Progenitor cell of endocrine pancreas (in vitro differentiated cells): ENCODE measurements at regions not wholly inside any gene's neighbourhood (a gene's known extent, or its start where the extent isn't known, plus 50 kb on each side); places are given as distances from the start of the nearest gene placed in this dataset.

Experiments used
- DNase-seq: peaks from one replicate; pipeline ENCODE4 v3.0.0; 2021; ENCODE audit warnings: low spot score; ENCODE audit not compliant: unreplicated experiment
- H3K27ac Mint-ChIP-seq: 2 replicates; pipeline ENCODE4 v1.8.0; 2021; ENCODE audit warnings: mild to moderate bottlenecking, moderate library complexity, mixed read lengths
- H3K27me3 Mint-ChIP-seq: 2 replicates; pipeline ENCODE4 v1.8.0; 2021; ENCODE audit warnings: mixed read lengths
- H3K36me3 Mint-ChIP-seq: 2 replicates; pipeline ENCODE4 v1.8.0; 2022; ENCODE audit warnings: mixed read lengths; ENCODE audit not compliant: insufficient read depth
- H3K4me1 Mint-ChIP-seq: 2 replicates; pipeline ENCODE4 v1.8.0; 2021; ENCODE audit warnings: low read depth, mixed read lengths
- H3K4me3 Mint-ChIP-seq: 2 replicates; pipeline ENCODE4 v1.8.0; 2021; ENCODE audit warnings: low read depth, mild to moderate bottlenecking, moderate library complexity, mixed read lengths
- H3K9me3 Mint-ChIP-seq: 2 replicates; pipeline ENCODE4 v1.8.0; 2021; ENCODE audit warnings: low read depth, mixed read lengths
- TF ChIP-seq, protein P1 (sequence below): fragments of 200-600 bp; sonication (generic); IDR thresholded peaks from one replicate; pipeline ENCODE4 v1.5.0; 2021; ENCODE audit warnings: antibody characterized with exemption, mild to moderate bottlenecking; ENCODE audit not compliant: unreplicated experiment

DNA sequence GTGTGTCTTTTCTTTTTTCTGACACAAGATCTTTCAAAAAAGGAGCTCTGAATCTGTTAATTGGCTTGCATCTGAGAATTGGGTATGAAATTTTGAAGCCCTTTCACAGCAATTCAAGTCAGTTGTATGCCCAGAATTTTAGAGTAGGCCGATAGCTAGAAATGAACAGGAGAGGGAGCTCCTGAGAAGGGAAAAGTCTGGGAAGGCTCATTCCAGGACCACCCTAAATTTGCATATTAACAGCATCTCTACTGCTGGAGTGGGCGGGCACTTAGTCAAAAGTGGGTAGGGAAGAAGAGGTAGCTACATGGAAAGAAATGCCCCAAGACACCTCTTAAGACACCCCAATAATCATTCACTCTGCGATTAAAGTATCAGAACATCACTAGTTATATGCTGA is 928.3 kb downstream of the TBC1D32 start:
- H3K27ac Mint-ChIP-seq = no peak overlapping the region
- H3K4me1 Mint-ChIP-seq = no peaks in the 10 kb centered on the region
- no peak for DNase-seq
- TF ChIP-seq, protein P1, sequence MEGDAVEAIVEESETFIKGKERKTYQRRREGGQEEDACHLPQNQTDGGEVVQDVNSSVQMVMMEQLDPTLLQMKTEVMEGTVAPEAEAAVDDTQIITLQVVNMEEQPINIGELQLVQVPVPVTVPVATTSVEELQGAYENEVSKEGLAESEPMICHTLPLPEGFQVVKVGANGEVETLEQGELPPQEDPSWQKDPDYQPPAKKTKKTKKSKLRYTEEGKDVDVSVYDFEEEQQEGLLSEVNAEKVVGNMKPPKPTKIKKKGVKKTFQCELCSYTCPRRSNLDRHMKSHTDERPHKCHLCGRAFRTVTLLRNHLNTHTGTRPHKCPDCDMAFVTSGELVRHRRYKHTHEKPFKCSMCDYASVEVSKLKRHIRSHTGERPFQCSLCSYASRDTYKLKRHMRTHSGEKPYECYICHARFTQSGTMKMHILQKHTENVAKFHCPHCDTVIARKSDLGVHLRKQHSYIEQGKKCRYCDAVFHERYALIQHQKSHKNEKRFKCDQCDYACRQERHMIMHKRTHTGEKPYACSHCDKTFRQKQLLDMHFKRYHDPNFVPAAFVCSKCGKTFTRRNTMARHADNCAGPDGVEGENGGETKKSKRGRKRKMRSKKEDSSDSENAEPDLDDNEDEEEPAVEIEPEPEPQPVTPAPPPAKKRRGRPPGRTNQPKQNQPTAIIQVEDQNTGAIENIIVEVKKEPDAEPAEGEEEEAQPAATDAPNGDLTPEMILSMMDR = peak; percentile 35
- H3K9me3 Mint-ChIP-seq = no peaks in the 10 kb centered on the region
- H3K27me3 Mint-ChIP-seq = no peaks in the 10 kb centered on the region
- H3K36me3 Mint-ChIP-seq = no peaks in the 10 kb centered on the region
- H3K4me3 Mint-ChIP-seq = no peak overlapping the region

DNA sequence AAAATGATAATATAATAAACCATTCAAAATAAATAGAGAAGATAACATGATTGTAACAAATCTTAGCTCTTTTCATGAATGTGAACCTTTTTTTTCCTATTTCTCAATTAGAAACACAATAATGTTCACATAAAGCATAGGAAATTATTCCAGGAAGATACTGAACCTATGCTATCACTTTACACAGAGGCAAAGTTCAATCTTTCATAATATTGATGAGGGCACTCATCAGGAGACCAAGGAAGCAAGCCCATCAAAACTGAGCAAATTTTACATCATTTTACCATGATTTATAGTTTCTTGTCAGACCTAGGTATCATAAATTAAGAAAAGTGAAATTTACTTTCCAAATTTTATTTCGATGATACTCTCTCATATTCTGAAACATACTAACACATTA is 938.5 kb downstream of the TBC1D32 start:
- Mint-ChIP-seq H3K36me3 (no peaks in the 10 kb centered on the region), H3K27ac (no peak overlapping the region), H3K9me3 (no peaks in the 10 kb centered on the region), H3K4me3 (no peak overlapping the region), H3K4me1 (no peaks in the 10 kb centered on the region), H3K27me3 (no peaks in the 10 kb centered on the region)
- TF ChIP-seq, protein P1 = no peak
- DNase-seq = no peak

DNA sequence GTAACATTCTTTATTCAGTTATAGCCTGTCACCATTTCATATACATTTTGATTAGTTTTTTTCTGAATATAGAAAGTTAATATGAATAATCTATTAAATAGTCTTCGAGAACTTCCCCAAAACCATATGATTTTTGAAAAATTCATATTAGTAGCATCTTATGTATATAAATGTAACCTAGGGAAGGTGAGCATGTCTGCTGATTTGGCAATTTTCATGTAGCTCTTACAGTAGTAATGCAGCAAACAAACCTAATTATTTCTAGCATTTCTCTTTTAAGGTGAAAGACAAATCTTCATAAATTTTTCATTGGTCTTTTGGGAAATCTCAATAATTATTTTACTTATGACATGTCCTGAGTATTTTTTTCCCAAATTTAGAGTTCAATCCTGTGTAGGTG is 939.0 kb downstream of the TBC1D32 start:
- no peak for DNase-seq
- no peaks in the 10 kb centered on the region for H3K9me3 Mint-ChIP-seq
- no peak overlapping the region for H3K27ac Mint-ChIP-seq
- H3K27me3 Mint-ChIP-seq = no peaks in the 10 kb centered on the region
- H3K4me3 Mint-ChIP-seq = no peak overlapping the region
- TF ChIP-seq, protein P1 = no peak
- no peaks in the 10 kb centered on the region for H3K36me3 Mint-ChIP-seq
- H3K4me1 Mint-ChIP-seq = no peaks in the 10 kb centered on the region

DNA sequence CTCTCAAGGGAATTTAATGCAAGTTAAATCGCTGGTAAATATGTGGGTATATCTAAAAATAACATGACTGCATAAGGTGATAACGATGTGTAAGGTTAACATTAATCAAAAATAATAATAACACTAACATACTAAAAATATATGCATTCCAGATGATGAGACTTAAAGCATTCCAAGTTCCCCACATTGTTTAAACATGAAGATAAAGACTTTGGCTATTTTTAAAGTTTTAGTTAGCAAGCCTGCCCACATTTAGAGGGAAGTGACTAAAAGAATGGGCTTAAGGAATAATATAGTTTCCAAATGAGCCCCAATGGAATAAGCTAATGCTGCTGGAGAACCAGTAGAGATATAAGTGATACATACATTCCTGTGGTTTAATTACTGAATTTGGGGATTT is 941.3 kb downstream of the TBC1D32 start:
- TF ChIP-seq, protein P1 = no peak

DNA sequence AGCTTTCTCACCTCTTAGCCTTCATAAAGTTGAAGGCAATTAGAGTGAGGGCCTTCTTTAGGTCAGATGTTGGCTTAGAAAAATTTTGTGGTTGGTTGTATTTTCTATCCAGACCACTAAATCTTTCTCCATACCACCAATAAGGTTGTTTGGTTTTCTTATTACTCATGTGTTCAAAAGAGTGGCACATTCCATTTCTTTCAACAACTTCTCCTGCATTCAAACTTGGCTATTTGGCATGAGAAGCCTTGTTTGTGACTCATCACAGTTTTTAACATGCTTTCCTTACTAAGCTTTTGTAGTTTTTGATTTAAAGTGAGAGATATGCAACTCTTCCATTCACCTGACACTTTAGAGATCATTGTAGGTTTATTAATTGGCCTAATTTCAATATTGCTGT is 949.6 kb downstream of the TBC1D32 start:
- no peak overlapping the region for H3K27ac Mint-ChIP-seq
- TF ChIP-seq, protein P1 = no peak
- H3K4me3 Mint-ChIP-seq = no peak overlapping the region
- no peaks in the 10 kb centered on the region for H3K36me3 Mint-ChIP-seq
- DNase-seq = no peak
- no peaks in the 10 kb centered on the region for H3K4me1 Mint-ChIP-seq
- H3K9me3 Mint-ChIP-seq = no peaks in the 10 kb centered on the region
- no peaks in the 10 kb centered on the region for H3K27me3 Mint-ChIP-seq

More for the DNA sequence above, 941.3 kb downstream of the TBC1D32 start:
- H3K4me1 Mint-ChIP-seq = no peaks in the 10 kb centered on the region
- no peak overlapping the region for H3K4me3 Mint-ChIP-seq
- H3K9me3 Mint-ChIP-seq = no peaks in the 10 kb centered on the region
- H3K27me3 Mint-ChIP-seq = no peaks in the 10 kb centered on the region
- DNase-seq = no peak
- no peaks in the 10 kb centered on the region for H3K36me3 Mint-ChIP-seq
- H3K27ac Mint-ChIP-seq = no peak overlapping the region
